ENCODE measurements at regions not wholly inside any gene's neighbourhood (a gene's known extent, or its start where the extent isn't known, plus 50 kb on each side); places are given as distances from the start of the nearest gene placed in this dataset.

- intact Hi-C loops (cut with DNase I) = no loop called here
- H3K27me3 ChIP-seq = no peaks in the 10 kb centered on the region
- no peaks in the 10 kb centered on the region for H3K36me3 ChIP-seq (replicated peaks in 1 of 2; ENCODE audit: insufficient read depth in 1 of 2, low read depth in 2 of 2)
- H3K27ac ChIP-seq = no peak overlapping the region
- 63 to 69% methylated on average over 2 of the region's 2 CpGs for WGBS, 2 donors
- ATAC-seq (no peak), DNase-seq (no peak)
- H3K4me3 ChIP-seq = no peak overlapping the region
- no peaks in the 10 kb centered on the region for H3K9me3 ChIP-seq
- no peaks in the 10 kb centered on the region for H3K4me1 ChIP-seq
- TF ChIP-seq POLR2A (IDR thresholded peaks at IDR 0.05) = no peak
- no peak for TF ChIP-seq CTCF (IDR thresholded peaks at IDR 0.05)
Measured at GRCh38 chr6:50461696-50462095, 251.6 kb upstream of the TFAP2D start.

DNA sequence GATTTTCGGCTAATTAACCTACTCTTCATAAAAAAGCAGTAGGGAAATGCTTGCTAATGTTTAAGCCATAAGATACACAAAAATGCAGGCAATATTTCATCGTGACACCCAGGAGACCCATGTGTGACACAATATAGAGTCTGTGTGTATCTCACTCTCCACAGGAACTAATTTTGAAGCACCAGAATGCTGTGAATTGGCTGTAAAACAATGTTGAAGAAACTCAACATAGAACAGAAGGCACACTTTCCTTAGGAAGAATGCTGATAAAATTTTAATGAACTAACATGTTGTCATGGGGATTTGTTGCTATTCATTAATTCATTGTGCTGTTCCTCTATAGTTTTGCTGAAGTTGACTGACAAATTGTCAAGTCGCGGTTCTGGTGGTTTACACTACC is 249.4 kb upstream of the TFAP2D start:
- Histone ChIP-seq H3K4me1 (no peaks in the 10 kb centered on the region), H3K27ac (no peak overlapping the region), H3K27me3 (no peaks in the 10 kb centered on the region), H3K4me3 (no peak overlapping the region), H3K9me3 (no peaks in the 10 kb centered on the region), H3K36me3 (replicated peaks in 1 of 2; ENCODE audit: insufficient read depth in 1 of 2, low read depth in 2 of 2) (no peaks in the 10 kb centered on the region)
- WGBS, 2 donors = 40 to 48% methylated on average over 4 of the region's 4 CpGs
- intact Hi-C loops (cut with DNase I) = no loop called here
- TF ChIP-seq POLR2A (IDR thresholded peaks at IDR 0.05) = no peak
- TF ChIP-seq CTCF (IDR thresholded peaks at IDR 0.05) = no peak
- no peak for DNase-seq
- ATAC-seq = no peak

DNA sequence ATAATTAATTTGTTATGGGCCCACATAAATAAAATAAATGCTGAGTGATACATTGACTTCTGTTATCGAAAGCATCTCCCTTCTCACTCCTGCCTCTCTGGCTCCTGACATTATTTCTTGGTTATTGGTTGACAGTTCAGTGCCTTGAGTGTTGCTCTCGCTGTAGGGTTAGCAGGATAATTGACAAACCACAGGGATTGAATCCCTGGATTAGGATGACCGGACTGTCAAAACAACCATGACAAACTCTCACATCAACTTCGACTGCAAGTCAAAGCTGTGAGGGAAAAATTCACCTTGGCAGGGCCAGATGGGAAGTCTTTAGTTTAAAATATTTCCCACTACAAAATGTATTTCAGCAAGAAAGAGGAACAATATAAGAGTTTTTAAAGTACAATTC is 245.4 kb upstream of the TFAP2D start:
- Histone ChIP-seq H3K27me3 (no peaks in the 10 kb centered on the region), H3K4me1 (no peaks in the 10 kb centered on the region), H3K9me3 (no peaks in the 10 kb centered on the region), H3K4me3 (no peak overlapping the region), H3K27ac (no peak overlapping the region), H3K36me3 (replicated peaks in 1 of 2; ENCODE audit: insufficient read depth in 1 of 2, low read depth in 2 of 2) (no peaks in the 10 kb centered on the region)
- WGBS, 2 donors = 58 to 64% methylated on average over 4 of the region's 4 CpGs
- intact Hi-C loops (cut with DNase I) = no loop called here
- DNase-seq (no peak), ATAC-seq (no peak)
- no peak for TF ChIP-seq POLR2A (IDR thresholded peaks at IDR 0.05)
- no peak for TF ChIP-seq CTCF (IDR thresholded peaks at IDR 0.05)

- no peaks in the 10 kb centered on the region for H3K9me3 ChIP-seq
- H3K27ac ChIP-seq = no peak overlapping the region
- WGBS, 2 donors = 67 to 73% methylated on average over 8 of the region's 8 CpGs
- no peaks in the 10 kb centered on the region for H3K4me1 ChIP-seq
- ATAC-seq (no peak), DNase-seq (no peak)
- H3K4me3 ChIP-seq = no peak overlapping the region
- no peaks in the 10 kb centered on the region for H3K27me3 ChIP-seq
- TF ChIP-seq POLR2A (IDR thresholded peaks at IDR 0.05) (no peak), CTCF (IDR thresholded peaks at IDR 0.05) (no peak)
- H3K36me3 ChIP-seq (replicated peaks in 1 of 2; ENCODE audit: insufficient read depth in 1 of 2, low read depth in 2 of 2) = no peaks in the 10 kb centered on the region
- intact Hi-C loops (cut with DNase I) = no loop called here
Measured at GRCh38 chr6:50471041-50471440, 242.3 kb upstream of the TFAP2D start.

- intact Hi-C loops (cut with DNase I) = no loop called here
- ATAC-seq (no peak), DNase-seq (no peak)
- Histone ChIP-seq H3K4me3 (no peak overlapping the region), H3K27ac (no peak overlapping the region), H3K36me3 (replicated peaks in 1 of 2; ENCODE audit: insufficient read depth in 1 of 2, low read depth in 2 of 2) (no peaks in the 10 kb centered on the region), H3K9me3 (no peaks in the 10 kb centered on the region), H3K27me3 (no peaks in the 10 kb centered on the region), H3K4me1 (no peaks in the 10 kb centered on the region)
- TF ChIP-seq POLR2A (IDR thresholded peaks at IDR 0.05) = no peak
- no peak for TF ChIP-seq CTCF (IDR thresholded peaks at IDR 0.05)
Measured at GRCh38 chr6:50510361-50510760, 203.0 kb upstream of the TFAP2D start.

All from body of pancreas (tissue), 4 donors.